NCI-H748 (cell line): ENCODE measurements at regions not wholly inside any gene's neighbourhood (a gene's known extent, or its start where the extent isn't known, plus 50 kb on each side); places are given as distances from the start of the nearest gene placed in this dataset.

Experiments used
- DNase-seq: peaks from one replicate; lab custom pipeline; 2025; ENCODE audit not compliant: unreplicated experiment; lab: John Stamatoyannopoulos, UW

- DNase-seq, result no peak
Observed at GRCh38 chr2:176467595-176467994, 198.4 kb downstream of the MTX2 start.

- no peak for DNase-seq
Observed at GRCh38 chr2:176468457-176469113, 199.3 kb downstream of the MTX2 start.

GRCh38 chr2:176470713-176471112, 201.5 kb downstream of the MTX2 start:
- no peak for DNase-seq

DNA sequence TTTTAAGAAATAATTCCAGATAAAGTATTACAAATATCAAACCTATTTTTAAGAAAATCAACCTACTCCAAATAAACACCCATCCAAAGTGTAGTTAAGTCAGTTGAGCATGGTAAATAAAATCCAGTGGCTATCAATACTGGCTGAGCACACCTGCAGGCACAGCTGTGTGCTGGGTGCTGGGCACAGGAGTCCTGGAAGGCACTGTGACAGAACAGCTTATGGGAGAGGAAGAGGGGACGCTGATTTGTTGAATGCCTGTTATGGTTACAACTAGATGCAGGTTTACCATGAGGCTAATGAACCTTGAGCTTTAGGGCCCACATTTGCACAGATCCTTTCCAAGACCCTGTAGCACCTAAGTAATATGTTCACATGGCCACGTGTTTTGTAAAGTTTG, 202.7 kb downstream of the MTX2 start:
- no peak for DNase-seq

DNA sequence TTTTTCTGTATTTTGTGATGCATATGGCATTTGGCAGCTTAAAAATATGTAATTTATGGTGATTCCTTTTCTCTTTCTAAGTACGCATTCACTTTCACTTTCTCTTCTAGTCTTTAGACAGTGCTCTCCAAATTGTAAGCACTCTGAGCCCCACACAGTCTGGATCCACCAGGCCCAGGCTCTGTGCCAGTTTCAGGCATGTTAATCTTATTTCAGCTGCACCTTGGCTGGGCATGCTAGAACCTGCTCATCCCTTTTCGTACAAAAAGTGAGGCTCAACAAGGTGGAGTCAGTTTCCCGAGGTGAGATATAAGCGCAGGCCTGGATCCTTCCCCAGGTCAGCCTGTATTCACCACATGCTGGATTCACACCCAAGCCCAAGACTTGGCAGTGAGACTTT, 203.9 kb downstream of the MTX2 start:
- peak; percentile 17 for DNase-seq

- no peak for DNase-seq
Observed at GRCh38 chr2:176473851-176474250, 204.6 kb downstream of the MTX2 start.

DNA sequence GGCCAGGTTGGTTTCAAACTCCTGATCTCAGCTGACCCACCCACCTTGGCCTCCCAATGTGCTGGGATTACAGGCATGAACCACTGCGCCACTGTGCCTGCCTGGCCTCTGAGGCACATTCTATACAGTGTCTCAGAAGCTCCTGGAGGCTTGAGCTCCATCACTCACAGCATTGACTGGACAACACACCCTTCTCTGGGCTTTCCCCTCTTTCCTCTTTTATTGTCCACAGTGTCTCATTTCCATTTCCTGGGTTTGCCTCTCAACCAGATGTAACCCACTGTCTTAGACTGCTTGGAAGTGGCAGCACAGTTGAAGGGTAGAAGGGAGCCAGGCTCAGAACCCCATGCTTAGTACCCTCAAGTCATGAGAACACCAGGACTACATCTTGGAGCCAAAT, 208.1 kb downstream of the MTX2 start:
- no peak for DNase-seq

DNA sequence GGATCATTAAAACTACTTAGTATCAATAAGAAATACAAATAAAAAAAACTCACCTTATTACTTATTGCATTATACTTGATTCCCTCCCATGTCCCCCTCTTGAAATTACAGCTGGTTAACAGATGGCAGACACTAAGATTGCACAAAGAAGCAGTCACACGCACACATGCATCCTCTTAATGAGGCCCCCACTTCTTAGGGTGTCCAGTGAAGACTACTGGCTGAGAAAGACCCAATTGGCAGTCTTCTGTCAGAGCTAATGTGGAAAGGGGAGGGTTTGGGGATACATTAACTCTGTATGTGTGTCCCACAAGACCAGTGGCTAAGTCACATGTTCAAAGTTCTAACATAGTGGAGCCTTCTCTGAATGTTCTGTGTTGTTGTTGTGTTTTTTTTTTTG, 210.7 kb downstream of the MTX2 start:
- no peak for DNase-seq

GRCh38 chr2:176482107-176482506, 212.9 kb downstream of the MTX2 start:
- DNase-seq, result no peak

GRCh38 chr2:176483476-176483875, 214.2 kb downstream of the MTX2 start:
- DNase-seq, result no peak

- no peak for DNase-seq
Observed at GRCh38 chr2:176483901-176484568, 214.8 kb downstream of the MTX2 start.

DNA sequence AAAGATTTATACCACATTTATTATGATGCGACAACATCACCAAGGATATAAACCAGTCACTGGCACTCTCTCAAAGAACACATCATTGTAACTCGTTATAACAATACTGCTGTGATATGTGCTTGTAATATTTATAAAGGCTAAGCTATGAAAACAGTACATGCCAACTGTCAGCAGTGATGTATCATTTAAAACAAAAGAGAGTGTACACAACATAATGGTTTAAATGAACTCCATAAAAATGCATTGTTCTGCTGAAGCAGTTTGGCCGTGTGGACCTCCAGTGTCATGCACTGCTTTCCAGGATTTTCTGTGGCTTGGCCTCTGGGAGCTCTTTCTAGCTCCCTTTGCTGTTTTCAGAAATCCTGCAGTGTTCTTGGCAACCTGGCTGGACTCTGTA, 215.6 kb downstream of the MTX2 start:
- DNase-seq, result peak; percentile 17

DNA sequence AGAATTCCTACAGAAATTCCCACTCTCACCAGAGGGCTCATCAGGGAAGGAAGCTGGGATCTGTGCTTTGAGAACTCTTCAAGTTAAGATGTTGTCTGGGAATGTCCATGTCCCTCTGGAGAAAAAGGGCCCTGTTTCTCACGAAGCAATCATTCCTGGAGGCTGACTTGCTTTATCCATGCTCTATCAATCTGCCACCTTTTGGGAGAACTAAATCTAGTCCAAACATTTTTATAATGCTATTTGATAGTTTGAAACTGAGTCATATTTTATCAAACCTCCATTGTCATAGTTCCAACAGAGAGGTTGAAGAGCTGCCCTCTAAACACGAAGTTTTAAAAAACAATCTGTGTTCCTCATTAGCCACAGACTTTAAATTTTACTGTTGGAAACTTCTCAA, 219.2 kb downstream of the MTX2 start:
- DNase-seq, result no peak

- DNase-seq, result no peak
Observed at GRCh38 chr2:176490061-176490861, 221.0 kb downstream of the MTX2 start.

DNA sequence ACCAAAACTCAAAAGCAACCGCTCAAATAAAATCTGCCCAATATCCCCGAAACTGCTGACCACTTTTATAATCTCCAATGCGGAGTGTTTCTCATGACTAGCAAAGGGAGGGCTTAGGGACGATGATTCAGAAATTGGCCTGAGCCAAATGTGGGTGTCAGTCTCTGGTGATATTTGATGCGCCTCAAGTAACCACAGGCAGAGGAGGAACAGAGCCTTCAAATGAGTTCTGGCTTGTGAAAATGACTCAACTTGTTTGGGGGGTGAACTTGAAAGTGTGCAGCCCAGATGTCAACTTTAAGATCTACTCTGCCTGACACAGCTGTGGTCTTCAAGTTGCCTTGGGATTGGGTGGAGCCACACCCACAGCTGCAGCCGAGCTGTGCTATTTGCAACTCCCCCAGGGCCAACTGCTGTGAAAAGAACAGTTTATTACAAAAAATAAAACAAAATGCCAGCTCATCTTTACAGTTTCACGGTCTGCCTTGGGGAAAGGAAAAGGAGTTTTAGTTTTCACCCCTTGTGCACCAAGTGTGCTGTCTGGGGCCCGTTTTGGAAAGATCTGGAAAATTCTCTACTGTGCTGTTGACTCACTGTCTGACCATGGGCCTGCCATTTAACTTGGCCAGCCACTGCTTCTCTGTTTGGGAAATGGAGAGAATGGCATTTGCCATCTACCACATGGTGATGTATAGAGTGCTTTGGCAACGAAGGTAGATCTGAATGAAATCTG, 222.1 kb downstream of the MTX2 start:
- no peak for DNase-seq

DNA sequence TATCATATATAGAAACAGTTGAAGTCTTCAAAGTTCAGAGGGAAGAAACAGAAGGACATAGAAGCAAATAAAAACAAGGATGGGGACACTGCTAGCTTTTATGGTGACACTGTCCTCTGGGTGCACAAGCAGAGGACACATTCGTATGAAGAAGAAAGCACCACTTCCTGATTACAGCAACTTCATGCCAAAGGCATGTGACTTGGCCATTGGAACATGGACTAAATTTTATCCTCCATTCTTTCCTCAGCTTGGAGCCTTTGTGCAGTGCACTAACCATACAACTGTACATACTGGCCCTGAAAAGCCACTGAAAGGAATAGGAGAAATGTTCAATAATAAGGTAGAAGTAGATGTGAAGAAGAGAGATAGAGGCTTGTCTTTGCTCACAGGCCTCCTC, 223.3 kb downstream of the MTX2 start:
- DNase-seq, result no peak

GRCh38 chr2:176493226-176493825, 224.1 kb downstream of the MTX2 start:
- DNase-seq, result no peak

DNA sequence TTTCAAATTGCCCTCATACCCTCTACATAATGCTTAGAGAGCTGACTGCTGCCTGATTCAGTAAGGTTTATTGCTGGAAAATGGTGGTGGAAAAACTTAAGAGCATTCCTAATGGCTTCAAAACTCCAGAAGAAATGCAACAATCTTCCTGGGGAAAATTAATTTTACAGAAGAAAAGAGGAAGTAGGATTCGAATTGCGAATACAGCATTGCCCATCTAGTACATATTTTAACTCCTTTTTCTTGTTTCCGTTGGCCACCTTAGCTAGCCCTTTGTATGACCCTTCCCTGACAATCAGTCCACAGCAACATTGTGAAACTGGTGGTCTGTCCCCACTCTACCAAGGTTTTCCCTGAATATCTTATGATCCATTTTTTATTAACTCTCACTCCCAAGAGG, 224.7 kb downstream of the MTX2 start:
- DNase-seq, result no peak

- no peak for DNase-seq
Observed at GRCh38 chr2:176494949-176495353, 225.7 kb downstream of the MTX2 start.

DNA sequence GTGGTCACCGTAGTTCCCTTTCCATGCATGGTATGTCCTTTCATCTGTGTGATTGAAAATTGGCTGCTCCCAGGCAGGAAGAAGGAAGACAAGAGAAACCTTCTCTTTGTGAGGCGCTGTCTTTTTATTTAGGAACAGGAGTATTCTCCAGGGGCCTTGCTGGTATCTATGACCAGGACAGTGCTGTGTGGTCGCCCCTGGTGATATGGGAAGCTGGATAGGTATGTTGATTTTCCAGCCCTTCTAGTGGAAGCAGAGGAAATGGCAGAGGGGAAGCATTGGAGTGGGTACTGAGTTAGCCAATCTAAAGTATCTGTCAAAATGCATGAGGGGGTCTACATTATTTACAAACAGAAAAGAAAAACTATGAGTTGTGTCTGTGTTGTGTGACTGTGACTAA, 226.6 kb downstream of the MTX2 start:
- DNase-seq, result no peak

GRCh38 chr2:176496761-176497160, 227.5 kb downstream of the MTX2 start:
- no peak for DNase-seq
